Right atrium auricular region (tissue), 2 donors: ENCODE measurements at regions not wholly inside any gene's neighbourhood (a gene's known extent, or its start where the extent isn't known, plus 50 kb on each side); places are given as distances from the start of the nearest gene placed in this dataset.

ENCODE experiments used
- DNase-seq: peaks from one replicate; pipeline ENCODE4 v3.0.0-alpha.2; 2019; ENCODE audit warnings: low spot score
- H3K27ac ChIP-seq, 2 donors: fragments of 200-600 bp; sonication (generic); 1 replicate in 1 of 2; 2 replicates in 1 of 2; pipeline ENCODE4 v1.5.1; 2016 to 2019
- H3K27me3 ChIP-seq, 2 donors: fragments of 200-600 bp; sonication (generic); one replicate each; pipeline versions ENCODE4 v1.5.1 to v1.6.0; 2017 to 2019
- H3K36me3 ChIP-seq: fragments of 200-600 bp; sonication (generic); one replicate; pipeline ENCODE4 v1.5.1; 2016
- H3K4me1 ChIP-seq, 2 donors: fragments of 200-600 bp; sonication (generic); one replicate each; pipeline versions ENCODE4 v1.5.1 to v1.6.0; 2017 to 2019
- H3K4me3 ChIP-seq, 2 donors: fragments of 200-600 bp; sonication (generic); 1 replicate in 1 of 2; 2 replicates in 1 of 2; pipeline ENCODE4 v1.5.1; 2017 to 2019; ENCODE audit warnings: mild to moderate bottlenecking in 1 of 2, moderate library complexity in 1 of 2
- H3K9me3 ChIP-seq, 2 donors: fragments of 200-600 bp; sonication (generic); one replicate each; pipeline ENCODE4 v1.5.1; 2019
- TF ChIP-seq, protein P1 (sequence below), 2 donors: fragments of 200-600 bp; sonication (generic); IDR thresholded peaks; one replicate each; pipeline ENCODE4 v1.5.1; 2019; ENCODE audit warnings: antibody characterized with exemption in 2 of 2

GRCh38 chr12:85680881-85681280, 155.3 kb downstream of the RASSF9 start:
- TF ChIP-seq, protein P1, sequence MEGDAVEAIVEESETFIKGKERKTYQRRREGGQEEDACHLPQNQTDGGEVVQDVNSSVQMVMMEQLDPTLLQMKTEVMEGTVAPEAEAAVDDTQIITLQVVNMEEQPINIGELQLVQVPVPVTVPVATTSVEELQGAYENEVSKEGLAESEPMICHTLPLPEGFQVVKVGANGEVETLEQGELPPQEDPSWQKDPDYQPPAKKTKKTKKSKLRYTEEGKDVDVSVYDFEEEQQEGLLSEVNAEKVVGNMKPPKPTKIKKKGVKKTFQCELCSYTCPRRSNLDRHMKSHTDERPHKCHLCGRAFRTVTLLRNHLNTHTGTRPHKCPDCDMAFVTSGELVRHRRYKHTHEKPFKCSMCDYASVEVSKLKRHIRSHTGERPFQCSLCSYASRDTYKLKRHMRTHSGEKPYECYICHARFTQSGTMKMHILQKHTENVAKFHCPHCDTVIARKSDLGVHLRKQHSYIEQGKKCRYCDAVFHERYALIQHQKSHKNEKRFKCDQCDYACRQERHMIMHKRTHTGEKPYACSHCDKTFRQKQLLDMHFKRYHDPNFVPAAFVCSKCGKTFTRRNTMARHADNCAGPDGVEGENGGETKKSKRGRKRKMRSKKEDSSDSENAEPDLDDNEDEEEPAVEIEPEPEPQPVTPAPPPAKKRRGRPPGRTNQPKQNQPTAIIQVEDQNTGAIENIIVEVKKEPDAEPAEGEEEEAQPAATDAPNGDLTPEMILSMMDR (IDR thresholded peaks at IDR 0.05): no peak
- H3K27ac ChIP-seq: no peak overlapping the region
- DNase-seq: no peak
- H3K27me3 ChIP-seq: no peaks in the 10 kb centered on the region
- no peaks in the 10 kb centered on the region for H3K36me3 ChIP-seq
- no peaks in the 10 kb centered on the region for H3K4me1 ChIP-seq
- no peak overlapping the region for H3K4me3 ChIP-seq
- no peaks in the 10 kb centered on the region for H3K9me3 ChIP-seq

DNA sequence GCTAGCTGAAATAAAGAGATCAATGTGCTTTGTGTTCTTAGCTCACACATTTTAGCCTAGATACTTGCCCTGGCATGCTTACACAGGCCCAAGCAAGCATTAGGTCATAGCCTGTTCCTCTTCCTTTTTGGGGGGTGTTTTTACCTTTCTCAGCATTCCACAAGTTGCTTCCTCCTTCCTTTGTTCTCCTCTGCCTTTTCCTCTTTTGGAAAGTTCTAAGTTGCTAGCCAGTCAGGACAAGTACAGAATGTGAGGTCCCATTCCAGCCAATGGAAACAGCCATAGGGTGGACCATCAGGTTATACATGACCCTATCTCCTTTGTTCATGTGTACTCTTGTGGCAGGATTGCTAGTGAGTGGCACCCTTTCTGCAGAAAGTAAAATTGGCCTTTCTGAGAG, 154.9 kb downstream of the RASSF9 start:
- H3K27me3 ChIP-seq: no peaks in the 10 kb centered on the region
- H3K4me3 ChIP-seq: no peak overlapping the region
- TF ChIP-seq, protein P1 (IDR thresholded peaks at IDR 0.05): no peak
- no peaks in the 10 kb centered on the region for H3K9me3 ChIP-seq
- no peaks in the 10 kb centered on the region for H3K36me3 ChIP-seq
- H3K4me1 ChIP-seq: no peaks in the 10 kb centered on the region
- no peak for DNase-seq
- H3K27ac ChIP-seq: no peak overlapping the region

- H3K9me3 ChIP-seq: no peaks in the 10 kb centered on the region
- no peak overlapping the region for H3K27ac ChIP-seq
- no peak for DNase-seq
- no peaks in the 10 kb centered on the region for H3K36me3 ChIP-seq
- TF ChIP-seq, protein P1 (IDR thresholded peaks at IDR 0.05): no peak
- no peak overlapping the region for H3K4me3 ChIP-seq
- no peaks in the 10 kb centered on the region for H3K27me3 ChIP-seq
- H3K4me1 ChIP-seq: no peaks in the 10 kb centered on the region
Measured at GRCh38 chr12:85683051-85683450, 153.2 kb downstream of the RASSF9 start.

DNA sequence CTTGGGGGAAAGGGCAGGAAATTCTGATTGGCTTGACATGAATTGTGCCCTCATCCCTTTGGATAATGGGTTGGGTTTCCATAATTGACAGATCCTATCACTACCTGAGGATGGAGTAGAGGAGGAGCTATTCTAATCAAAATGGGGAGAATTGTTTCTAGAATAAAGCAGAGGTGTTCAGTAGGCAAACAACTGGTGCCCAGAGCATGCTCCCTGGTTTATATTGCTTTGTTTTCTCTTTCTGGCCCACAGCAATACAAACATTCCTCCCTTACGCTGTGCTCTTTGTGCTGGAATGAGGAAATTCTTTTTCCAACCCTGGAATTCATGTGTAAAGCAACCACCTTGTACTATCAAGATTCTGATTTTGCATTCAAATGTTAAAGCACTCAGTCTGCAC, 147.4 kb downstream of the RASSF9 start:
- no peaks in the 10 kb centered on the region for H3K27me3 ChIP-seq
- TF ChIP-seq, protein P1 (IDR thresholded peaks at IDR 0.05): no peak
- no peaks in the 10 kb centered on the region for H3K4me1 ChIP-seq
- no peak overlapping the region for H3K27ac ChIP-seq
- H3K36me3 ChIP-seq: no peaks in the 10 kb centered on the region
- H3K9me3 ChIP-seq: no peaks in the 10 kb centered on the region
- DNase-seq: no peak
- no peak overlapping the region for H3K4me3 ChIP-seq

DNA sequence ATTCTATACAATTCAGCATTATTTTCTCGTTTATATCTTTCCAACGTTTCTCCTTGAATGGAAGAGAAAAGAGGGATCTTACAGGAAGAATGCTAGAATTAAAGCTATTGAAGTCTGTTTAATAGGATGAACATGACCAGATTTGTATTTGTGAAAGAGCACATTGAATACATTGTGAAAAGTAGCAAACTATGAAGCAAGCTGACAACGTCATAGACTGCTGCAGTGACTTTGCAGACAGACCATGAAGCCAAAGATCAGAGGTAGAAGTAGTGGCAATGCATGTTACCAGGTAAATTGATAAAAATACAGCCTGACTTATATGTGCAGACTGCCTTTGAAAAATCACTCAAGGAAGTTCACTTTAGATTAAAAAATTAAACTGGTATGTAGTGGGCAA, 146.1 kb downstream of the RASSF9 start:
- no peaks in the 10 kb centered on the region for H3K4me1 ChIP-seq
- no peaks in the 10 kb centered on the region for H3K36me3 ChIP-seq
- TF ChIP-seq, protein P1 (IDR thresholded peaks at IDR 0.05): no peak
- H3K27ac ChIP-seq: no peak overlapping the region
- no peaks in the 10 kb centered on the region for H3K27me3 ChIP-seq
- DNase-seq: no peak
- H3K9me3 ChIP-seq: no peaks in the 10 kb centered on the region
- H3K4me3 ChIP-seq: no peak overlapping the region

- no peak overlapping the region for H3K27ac ChIP-seq
- no peak for DNase-seq
- TF ChIP-seq, protein P1 (IDR thresholded peaks at IDR 0.05): no peak
- H3K27me3 ChIP-seq: no peaks in the 10 kb centered on the region
- no peak overlapping the region for H3K4me3 ChIP-seq
- no peaks in the 10 kb centered on the region for H3K9me3 ChIP-seq
- H3K36me3 ChIP-seq: no peaks in the 10 kb centered on the region
- H3K4me1 ChIP-seq: no peaks in the 10 kb centered on the region
Measured at GRCh38 chr12:85693093-85693665, 143.0 kb downstream of the RASSF9 start.
